ENCODE measurements at regions not wholly inside any gene's neighbourhood (a gene's known extent, or its start where the extent isn't known, plus 50 kb on each side); places are given as distances from the start of the nearest gene placed in this dataset.

DNA sequence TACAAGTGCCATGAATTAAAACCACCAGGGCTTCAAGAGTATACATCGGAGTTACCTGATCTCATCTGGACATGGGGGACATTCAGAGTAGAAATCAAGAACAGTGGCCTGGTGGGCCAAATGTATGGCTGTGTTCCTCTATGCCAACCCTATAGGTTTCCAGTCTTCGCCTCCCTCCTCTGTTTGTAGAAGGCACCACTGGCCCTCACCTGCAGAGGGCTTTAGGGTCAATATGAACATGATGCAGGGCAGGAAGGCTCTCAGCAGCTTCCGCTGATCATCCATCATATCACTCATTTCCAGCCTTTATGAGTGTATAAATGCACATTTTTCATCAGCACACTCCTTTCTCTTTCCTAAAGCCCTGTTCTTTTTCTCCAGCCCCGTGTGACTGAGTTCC, 555.5 kb upstream of the BRINP1 start:
- H3K4me3 Mint-ChIP-seq (ENCODE audit: unreplicated experiment), result no peak overlapping the region
- intact Hi-C loops (cut with micrococcal nuclease), result no loop called here
- no peaks in the 10 kb centered on the region for H3K36me3 Mint-ChIP-seq (ENCODE audit: insufficient read depth, unreplicated experiment)
- ChIA-PET POLR2A (no interaction called here), CTCF (interaction anchor here (0.6 to 0.7 kb wide), 3 partner anchors 181 to 427 kb away, joined by 3 read pairs; no protein-coding TSS in a partner anchor)
- no peak for DNase-seq (ENCODE audit: unreplicated experiment)
- BruUV-seq (replicated peaks), result no TSS peak
- no peaks in the 10 kb centered on the region for H3K4me1 Mint-ChIP-seq (ENCODE audit: insufficient read depth, unreplicated experiment)
- TF ChIP-seq, protein P1, sequence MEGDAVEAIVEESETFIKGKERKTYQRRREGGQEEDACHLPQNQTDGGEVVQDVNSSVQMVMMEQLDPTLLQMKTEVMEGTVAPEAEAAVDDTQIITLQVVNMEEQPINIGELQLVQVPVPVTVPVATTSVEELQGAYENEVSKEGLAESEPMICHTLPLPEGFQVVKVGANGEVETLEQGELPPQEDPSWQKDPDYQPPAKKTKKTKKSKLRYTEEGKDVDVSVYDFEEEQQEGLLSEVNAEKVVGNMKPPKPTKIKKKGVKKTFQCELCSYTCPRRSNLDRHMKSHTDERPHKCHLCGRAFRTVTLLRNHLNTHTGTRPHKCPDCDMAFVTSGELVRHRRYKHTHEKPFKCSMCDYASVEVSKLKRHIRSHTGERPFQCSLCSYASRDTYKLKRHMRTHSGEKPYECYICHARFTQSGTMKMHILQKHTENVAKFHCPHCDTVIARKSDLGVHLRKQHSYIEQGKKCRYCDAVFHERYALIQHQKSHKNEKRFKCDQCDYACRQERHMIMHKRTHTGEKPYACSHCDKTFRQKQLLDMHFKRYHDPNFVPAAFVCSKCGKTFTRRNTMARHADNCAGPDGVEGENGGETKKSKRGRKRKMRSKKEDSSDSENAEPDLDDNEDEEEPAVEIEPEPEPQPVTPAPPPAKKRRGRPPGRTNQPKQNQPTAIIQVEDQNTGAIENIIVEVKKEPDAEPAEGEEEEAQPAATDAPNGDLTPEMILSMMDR (IDR thresholded peaks at IDR 0.05; ENCODE audit: unreplicated experiment), result no peak
- no peak overlapping the region for H3K27ac Mint-ChIP-seq (ENCODE audit: low read depth, unreplicated experiment)
- H3K27me3 Mint-ChIP-seq (ENCODE audit: insufficient read depth, unreplicated experiment), result peaks cover 12% of the 10 kb centered on the region
- peaks cover 7% of the 10 kb centered on the region for H3K9me3 Mint-ChIP-seq (ENCODE audit: unreplicated experiment)

GRCh38 chr9:119917175-119917574, 547.9 kb upstream of the BRINP1 start:
- peaks cover 7% of the 10 kb centered on the region for H3K9me3 Mint-ChIP-seq (ENCODE audit: unreplicated experiment)

DNA sequence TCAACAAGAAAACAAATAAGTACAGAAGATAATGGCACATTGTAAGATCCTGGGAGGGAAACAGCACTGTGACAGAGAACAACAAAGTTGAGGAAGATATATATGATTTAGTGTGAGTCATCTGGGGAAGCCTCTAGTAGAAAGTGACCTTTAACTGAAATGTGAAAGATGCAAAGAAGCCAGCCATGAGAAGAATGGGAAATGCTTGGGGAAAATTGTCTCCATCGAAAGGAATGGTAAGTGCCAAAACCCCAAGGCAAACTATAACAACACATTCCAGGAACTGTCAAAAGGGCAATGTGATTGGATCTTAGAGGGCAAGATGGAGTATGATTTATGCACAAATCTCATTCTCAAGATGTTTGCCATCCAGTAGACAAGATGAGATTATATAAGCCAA, 537.8 kb upstream of the BRINP1 start:
- H3K36me3 Mint-ChIP-seq (ENCODE audit: insufficient read depth, unreplicated experiment), result no peaks in the 10 kb centered on the region
- H3K27me3 Mint-ChIP-seq (ENCODE audit: insufficient read depth, unreplicated experiment), result no peaks in the 10 kb centered on the region
- TF ChIP-seq, protein P1 (IDR thresholded peaks at IDR 0.05; ENCODE audit: unreplicated experiment), result no peak
- POLR2A ChIA-PET, result no interaction called here
- no peak overlapping the region for H3K27ac Mint-ChIP-seq (ENCODE audit: low read depth, unreplicated experiment)
- intact Hi-C loops (cut with micrococcal nuclease), result no loop called here
- no peak for DNase-seq (ENCODE audit: unreplicated experiment)
- BruUV-seq (replicated peaks), result no TSS peak
- H3K4me1 Mint-ChIP-seq (ENCODE audit: insufficient read depth, unreplicated experiment), result no peaks in the 10 kb centered on the region
- H3K9me3 Mint-ChIP-seq (ENCODE audit: unreplicated experiment), result peaks cover 25% of the 10 kb centered on the region
- CTCF ChIA-PET, result no interaction called here
- H3K4me3 Mint-ChIP-seq (ENCODE audit: unreplicated experiment), result no peak overlapping the region

More at GRCh38 chr9:119917175-119917574, 547.9 kb upstream of the BRINP1 start:
- TF ChIP-seq, protein P1 (IDR thresholded peaks at IDR 0.05; ENCODE audit: unreplicated experiment), result no peak
- no peaks in the 10 kb centered on the region for H3K4me1 Mint-ChIP-seq (ENCODE audit: insufficient read depth, unreplicated experiment)
- ChIA-PET POLR2A (no interaction called here), CTCF (interaction anchor here (0.7 kb wide), 1 partner anchor 35 kb away, joined by 4 read pairs; no protein-coding TSS in a partner anchor)
- intact Hi-C loops (cut with micrococcal nuclease), result no loop called here
- BruUV-seq (replicated peaks), result no TSS peak
- H3K36me3 Mint-ChIP-seq (ENCODE audit: insufficient read depth, unreplicated experiment), result no peaks in the 10 kb centered on the region
- H3K27me3 Mint-ChIP-seq (ENCODE audit: insufficient read depth, unreplicated experiment), result no peaks in the 10 kb centered on the region
- H3K27ac Mint-ChIP-seq (ENCODE audit: low read depth, unreplicated experiment), result no peak overlapping the region
- no peak for DNase-seq (ENCODE audit: unreplicated experiment)
- no peak overlapping the region for H3K4me3 Mint-ChIP-seq (ENCODE audit: unreplicated experiment)

GRCh38 chr9:119905724-119906123, 536.5 kb upstream of the BRINP1 start:
- Mint-ChIP-seq H3K4me3 (ENCODE audit: unreplicated experiment) (no peak overlapping the region), H3K27ac (ENCODE audit: low read depth, unreplicated experiment) (no peak overlapping the region), H3K9me3 (ENCODE audit: unreplicated experiment) (peaks cover 25% of the 10 kb centered on the region), H3K4me1 (ENCODE audit: insufficient read depth, unreplicated experiment) (no peaks in the 10 kb centered on the region), H3K36me3 (ENCODE audit: insufficient read depth, unreplicated experiment) (no peaks in the 10 kb centered on the region), H3K27me3 (ENCODE audit: insufficient read depth, unreplicated experiment) (no peaks in the 10 kb centered on the region)
- POLR2A ChIA-PET, result no interaction called here
- CTCF ChIA-PET, result no interaction called here
- TF ChIP-seq, protein P1 (IDR thresholded peaks at IDR 0.05; ENCODE audit: unreplicated experiment), result no peak
- no peak for DNase-seq (ENCODE audit: unreplicated experiment)
- BruUV-seq (replicated peaks), result no TSS peak
- intact Hi-C loops (cut with micrococcal nuclease), result no loop called here

Measured in MCF 10A (cell line).